GM21526 (cell line): ENCODE measurements at regions not wholly inside any gene's neighbourhood (a gene's known extent, or its start where the extent isn't known, plus 50 kb on each side); places are given as distances from the start of the nearest gene placed in this dataset.
"Not testable (repeated sequence)": the region's sequence is repeated elsewhere in the genome, so short reads cannot be mapped to it uniquely, and the experiment has no call there.

Experiments
- ATAC-seq: cut with Tn5 transposase; IDR thresholded peaks from one replicate; pipeline ENCODE4 v1.9.1; 2021; ENCODE audit warnings: moderate library complexity; ENCODE audit not compliant: unreplicated experiment, low FRiP score

DNA sequence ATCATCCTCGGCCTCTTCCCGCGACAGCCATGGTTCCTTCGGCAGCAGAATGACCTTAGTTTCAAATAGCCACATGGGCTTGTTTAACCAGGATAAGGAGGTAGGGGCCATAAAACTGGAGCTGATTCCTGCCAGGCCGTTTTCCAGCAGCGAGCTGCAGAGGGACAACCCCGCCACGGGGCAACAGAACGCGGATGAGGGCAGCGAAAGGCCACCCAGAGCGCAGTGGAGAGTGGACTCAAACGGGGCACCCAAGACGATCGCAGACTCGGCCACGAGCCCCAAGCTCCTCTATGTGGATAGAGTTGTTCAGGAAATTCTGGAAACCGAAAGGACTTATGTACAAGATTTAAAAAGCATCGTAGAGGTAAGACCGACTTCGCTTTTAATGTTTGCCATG lies 131.8 kb upstream of the MTHFD1L start:
- ATAC-seq: no peak

DNA sequence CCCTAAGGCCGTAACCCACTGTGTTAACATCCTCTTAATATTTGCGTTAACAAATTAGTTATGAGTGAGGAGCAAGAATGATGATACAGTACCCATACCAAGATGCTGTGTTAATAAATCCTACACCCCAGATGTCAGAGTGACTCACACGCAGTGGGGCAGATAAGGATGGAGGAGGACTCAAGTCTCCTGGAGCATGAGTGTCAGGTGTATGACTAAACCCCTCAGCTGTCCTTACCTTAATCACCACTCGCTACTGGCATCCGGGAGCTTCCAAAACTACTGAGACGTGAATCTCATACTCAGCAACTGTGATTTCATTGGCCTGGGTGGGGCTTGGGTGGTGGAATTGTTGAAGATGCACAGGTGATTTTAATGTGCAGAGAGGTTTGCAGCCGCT lies 131.3 kb upstream of the MTHFD1L start:
- no peak for ATAC-seq

DNA sequence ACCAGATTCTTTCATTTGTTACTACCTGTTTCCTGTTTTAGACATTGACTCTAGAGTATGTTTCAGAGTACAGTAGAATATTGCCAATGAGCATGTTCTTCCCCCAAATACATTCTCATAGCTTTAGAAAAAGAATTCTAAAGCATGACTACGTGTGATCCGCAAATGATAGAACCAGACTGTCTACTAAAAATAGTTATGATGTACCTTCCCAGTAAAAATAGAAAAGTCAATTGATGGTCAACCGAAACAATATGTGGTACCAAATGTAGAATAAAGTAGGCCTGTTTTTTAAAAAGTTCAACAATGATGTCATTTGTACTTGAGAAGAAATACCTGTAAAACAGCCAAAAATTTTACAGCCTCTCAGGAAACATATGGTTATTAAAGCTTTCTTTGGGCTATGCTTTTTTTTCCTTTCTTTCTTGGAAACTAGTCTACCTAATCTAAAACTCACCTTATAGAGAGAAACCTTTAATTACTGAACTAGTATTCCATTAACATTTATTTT lies 130.1 kb upstream of the MTHFD1L start:
- ATAC-seq: no peak

DNA sequence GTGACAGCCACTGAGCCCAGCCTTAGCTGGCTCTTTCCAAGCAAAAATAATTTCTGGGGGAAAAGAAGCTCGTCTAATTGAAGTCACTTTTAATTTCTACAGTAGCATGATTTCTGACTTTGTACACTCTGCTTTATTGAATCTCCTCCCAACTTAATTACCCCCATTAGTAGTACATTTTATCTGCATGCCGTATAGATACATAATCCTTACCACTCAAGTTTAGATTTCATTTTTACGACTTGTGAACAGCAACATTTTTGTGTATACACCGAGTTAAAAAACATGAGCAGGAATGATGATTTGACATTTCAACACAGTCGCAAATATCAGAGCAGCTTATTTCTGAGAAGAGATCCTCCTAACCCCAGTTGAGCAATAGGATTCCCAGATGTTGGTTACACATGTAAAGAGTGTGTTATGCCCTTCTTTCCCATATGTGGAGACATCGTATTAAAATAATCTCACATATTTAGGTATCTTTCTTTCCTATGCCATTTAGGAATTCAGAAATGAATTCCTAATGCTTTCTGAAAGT lies 127.3 kb upstream of the MTHFD1L start:
- ATAC-seq: no peak

DNA sequence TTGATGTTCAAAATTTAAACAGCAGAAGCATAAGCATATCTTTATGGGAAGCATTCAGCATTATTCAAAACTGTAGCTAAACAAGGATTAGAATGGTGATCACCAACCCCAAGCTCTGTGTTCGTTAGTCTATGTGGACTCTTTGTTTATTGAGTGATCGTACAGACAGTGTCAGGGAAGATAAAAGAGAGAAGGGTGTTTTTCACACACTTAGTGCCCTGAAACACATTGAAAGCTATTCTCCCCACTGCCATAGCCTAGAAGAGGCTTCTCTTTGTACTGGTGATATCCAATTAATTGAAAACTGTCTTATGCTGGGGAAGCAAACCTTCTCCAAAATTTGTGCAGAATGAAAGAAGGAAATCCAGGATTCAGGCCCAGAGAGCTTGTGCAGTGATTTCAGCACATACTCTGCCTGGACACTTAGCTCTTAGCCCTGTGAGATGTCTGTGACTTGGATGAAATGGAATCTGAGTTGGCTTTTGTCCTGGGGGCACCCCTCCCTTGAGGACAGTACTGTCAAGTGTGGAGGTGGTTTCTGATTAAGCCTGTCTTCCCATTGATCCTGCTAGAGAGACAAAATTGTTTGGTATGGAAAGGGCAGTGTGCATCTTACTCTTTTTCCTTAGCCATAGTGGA lies 125.7 kb upstream of the MTHFD1L start:
- no peak for ATAC-seq

DNA sequence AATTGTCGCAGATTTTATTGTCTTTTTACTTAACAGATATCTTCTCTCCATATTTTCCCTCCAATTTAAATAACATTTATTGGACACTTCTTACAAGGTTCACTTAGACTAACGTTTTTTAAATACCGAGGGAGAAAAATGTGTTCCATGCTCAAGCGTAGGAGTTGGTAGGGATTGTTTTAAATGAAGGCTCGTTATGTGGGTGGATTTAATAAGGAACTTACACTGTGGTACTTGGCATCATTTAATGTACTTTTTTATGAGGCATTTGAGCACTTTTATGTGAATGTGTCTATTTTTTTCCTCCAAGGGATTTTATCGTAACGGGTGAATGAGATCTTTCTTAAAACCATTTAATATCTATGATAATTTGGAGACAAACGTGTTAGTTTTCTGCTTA lies 125.0 kb upstream of the MTHFD1L start:
- no peak for ATAC-seq

DNA sequence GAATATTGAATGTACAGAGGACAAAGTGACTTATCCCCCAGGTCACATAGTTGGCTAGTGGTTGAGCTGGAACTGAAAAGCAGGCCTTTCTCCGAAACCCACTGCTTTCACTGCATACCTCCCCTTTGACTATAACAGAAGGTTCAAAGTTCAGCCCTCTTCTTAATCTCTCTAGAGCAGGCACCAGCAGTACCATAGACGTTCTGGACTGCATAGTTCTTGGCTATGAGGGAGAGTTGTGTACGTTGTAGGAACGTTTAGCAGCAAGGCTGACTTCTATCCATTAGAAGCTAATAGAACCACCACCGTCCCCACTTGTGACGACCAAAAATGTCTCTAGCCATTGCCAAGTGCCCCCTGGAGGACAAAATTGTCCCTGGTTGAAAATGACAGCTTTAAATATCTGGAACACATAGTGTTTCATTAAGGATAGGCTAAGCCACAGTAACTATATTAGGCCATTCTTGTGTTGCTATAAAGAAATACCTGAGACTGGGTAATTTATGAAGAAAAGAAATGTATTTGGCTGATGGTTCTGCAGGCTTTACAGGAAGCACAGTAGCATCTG lies 123.8 kb upstream of the MTHFD1L start:
- no peak for ATAC-seq

DNA sequence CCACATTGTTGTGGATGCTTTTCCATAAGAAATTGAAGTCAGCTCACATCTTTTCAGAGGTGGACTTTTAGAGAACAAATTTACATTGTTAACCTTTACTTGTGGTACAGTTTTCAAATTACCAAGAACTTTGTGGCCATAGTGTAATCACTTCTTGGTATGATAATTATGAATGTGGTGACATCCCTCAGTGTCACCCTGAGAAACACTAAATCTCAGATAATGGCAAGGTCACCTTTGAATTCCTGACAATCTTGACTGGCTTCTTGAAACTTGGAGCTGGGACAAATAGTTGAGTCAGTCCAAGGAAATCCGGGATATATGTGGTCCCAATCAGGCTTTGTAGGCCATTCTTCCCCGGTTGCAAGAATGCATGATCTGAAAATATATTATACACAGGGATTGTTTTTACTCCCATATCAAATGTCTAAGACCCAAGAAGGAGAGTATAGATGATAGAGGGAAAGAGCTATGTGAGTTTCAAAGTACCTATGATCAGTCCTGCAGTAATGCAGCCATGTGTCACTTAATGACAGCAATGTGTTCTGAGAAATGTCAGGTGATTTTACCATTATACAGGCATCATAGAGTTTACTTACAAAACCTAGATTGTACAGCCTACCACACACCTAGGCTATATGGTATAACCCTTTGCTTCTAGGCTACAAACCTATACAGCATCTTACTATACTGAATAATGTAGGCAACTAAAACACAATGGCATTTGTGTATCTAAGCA lies 120.8 kb upstream of the MTHFD1L start:
- no peak for ATAC-seq

DNA sequence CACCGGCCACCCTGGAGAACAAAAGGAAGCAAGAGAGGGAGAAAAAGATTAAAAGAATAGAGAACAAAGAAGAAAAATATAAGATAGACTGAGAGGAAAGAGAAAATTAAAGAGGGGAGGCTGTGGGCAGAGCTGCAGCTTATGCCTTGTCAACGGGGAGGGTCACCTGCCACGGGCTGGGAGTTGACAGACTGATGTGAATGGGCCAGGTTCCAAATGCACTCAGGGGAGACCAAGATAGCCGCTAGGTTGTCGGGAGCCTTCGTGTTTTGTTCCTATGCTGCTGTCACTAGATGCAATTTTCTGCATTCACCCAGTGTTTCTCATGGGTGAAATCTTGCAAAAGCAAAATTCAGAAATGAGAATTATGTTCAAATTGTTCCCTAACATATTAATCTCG lies 119.6 kb upstream of the MTHFD1L start:
- ATAC-seq: no peak

DNA sequence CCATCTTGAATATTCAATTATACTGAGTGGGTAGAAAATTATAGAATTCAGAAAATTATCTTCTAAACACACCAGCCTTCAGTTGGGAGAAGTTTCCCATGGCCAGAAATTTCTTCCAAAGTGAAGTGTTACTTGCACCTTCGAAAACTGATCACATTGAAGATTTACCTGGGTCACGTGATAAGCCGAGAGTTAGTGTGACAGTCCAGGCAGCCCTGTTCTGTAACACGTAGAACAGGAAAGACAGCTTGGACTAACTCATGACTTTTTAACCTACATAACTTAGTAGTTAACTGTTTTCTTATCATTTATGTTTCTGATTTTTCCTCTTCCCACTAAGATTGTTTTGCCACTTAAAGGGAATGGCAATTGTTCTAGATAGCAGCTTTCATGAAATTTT lies 118.3 kb upstream of the MTHFD1L start:
- ATAC-seq: no peak

DNA sequence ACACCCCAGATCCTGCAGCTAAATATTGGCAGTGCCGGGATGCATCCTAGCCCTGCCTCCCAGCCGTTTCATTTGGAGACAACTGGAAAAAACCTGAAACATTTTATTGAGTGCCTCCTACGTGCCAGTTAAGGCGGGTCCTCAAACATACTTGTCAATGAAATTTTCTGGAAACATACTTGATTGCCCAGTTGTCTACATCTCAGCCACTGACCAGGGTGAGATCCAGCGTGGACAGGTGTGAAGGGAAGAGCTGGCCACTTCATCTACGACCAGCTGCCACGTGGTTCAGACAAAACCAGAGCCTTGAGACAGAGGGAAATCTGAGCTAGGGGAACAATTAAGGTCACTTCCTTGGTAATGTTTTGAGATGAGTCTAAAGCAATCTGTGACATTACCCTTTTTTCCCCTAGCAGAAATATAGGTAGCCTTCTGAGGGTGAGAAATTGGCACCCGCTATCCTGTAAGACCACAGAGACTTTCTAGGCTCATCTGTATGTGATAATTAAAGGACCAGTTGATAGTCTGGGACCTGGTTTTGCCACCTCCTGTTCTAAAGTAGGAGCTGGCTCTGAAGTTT lies 116.3 kb upstream of the MTHFD1L start:
- ATAC-seq: no peak

DNA sequence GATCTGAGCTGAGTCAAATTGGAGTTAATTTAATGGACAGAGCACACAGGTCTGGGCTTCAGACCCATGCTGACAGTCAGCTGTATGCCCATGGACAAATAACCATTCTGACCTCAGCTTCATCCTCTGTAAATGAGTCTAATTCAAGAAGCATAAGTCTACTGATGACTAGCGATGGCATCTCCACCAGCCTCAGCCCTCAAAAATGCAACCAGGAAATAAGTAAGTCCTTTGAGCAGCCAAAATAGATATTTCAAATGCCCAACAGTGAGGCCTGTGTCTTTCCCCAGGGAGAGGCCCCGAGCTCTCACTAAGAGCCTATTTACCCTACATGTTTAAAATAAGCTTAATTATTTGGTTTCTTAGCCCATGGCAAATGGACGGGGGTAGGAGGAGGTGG lies 114.2 kb upstream of the MTHFD1L start:
- ATAC-seq: no peak

DNA sequence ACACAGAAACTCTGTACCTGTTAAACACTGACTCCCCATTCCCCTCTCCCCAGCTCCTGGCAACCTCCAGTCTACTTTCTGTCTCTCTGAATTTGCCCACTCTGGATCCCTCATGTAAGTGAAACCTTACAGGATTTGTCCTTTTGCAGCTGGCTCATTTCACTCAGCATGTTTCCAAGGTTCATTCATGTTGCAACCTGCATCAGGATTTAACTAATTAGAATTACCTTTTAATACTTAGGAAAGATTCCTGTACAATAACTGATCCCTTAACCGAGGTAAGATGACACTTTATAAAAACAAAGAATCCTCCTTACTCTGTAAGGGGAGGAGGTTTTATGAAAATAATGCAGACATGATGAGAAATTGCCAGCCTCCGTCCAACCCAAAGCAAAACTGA lies 113.1 kb upstream of the MTHFD1L start:
- ATAC-seq: no peak

DNA sequence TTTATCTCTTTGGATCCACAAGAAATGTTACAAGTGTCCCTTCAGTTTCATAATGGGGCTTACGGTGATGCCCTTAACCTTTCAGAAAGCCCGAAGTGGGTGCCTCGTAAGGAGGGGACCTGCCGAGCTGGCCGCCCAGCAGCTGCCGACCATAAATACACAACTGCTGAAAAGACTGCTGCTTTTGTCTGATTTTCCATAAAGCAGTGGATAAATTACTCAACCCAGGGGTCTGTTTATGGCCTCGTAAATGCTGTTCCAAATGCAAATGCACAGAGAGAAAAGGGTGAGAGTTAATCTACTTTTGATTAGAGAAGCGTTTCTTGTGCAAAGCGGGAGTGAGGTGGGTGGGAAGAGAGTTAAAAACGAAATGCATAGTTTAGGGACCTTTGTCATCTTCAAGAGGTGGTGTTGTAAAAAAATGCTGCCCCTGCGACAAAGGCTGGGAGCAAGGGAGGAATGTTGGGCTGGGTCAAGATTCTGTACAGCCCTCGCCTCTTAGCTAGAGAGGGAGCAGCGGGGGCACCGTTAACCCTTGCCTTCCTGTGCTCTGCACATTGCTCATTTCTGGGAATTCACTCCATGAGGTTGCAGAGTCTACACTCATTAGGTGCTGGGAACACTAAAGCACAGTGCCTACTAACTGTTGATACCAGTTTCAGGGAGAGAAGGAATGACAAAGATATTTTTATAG lies 112.0 kb upstream of the MTHFD1L start:
- ATAC-seq: no peak

DNA sequence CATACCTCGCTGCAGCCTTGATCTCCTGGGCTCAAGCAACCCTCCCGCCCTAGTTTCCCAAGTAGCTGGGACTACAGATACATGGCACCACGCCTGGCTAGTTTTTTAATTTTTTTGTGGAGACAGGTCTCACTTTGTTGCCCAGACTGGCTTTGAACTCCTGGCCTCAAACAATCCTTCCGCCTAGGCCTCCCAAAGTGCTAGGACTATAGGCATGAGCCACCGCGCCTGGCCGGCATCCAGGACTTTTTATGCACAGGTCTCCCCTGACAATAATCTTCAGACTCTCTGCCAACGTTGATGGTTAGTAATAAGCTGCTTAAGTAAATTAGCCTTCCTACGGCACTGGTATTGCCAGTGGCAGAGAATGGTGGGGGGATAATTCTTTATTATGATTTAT lies 110.5 kb upstream of the MTHFD1L start:
- ATAC-seq: no peak

DNA sequence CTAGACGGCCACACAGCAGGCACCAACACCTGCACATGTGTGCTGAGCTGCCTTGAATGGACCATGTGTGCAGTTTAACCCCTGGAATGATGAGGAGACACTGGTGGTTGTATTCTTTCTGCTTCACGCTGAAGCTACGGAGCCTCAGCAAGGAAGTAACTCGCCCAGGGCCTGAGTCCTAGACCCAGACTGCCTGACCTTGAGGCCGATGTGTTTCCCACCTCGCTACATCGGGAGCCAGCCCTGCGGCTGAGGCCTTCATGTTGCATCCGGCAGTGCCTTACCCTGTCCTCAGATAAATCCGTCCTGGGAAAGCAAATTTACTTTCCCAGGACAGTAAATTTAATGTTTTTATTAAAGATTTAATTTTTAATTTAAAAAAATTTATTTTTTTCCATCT lies 110.0 kb upstream of the MTHFD1L start:
- ATAC-seq: no peak

DNA sequence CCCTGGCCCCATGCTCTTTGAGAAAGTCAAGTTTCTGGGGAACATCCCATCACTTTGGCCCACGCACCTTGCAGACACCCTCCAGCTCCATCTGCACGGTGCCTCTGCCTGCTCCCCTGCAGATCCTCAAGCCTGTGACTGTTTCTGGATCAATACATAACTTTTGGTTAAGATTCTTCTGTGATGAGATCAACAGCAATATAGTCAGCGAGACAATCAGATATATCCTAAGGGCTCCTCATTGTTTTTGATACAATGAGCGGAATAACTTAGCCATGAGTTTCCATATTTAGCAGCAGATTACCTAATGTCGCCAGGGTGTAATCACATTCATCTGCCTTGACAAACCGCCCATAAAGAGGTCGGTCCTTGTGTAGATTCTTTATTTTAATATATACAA lies 109.3 kb upstream of the MTHFD1L start:
- no peak for ATAC-seq

DNA sequence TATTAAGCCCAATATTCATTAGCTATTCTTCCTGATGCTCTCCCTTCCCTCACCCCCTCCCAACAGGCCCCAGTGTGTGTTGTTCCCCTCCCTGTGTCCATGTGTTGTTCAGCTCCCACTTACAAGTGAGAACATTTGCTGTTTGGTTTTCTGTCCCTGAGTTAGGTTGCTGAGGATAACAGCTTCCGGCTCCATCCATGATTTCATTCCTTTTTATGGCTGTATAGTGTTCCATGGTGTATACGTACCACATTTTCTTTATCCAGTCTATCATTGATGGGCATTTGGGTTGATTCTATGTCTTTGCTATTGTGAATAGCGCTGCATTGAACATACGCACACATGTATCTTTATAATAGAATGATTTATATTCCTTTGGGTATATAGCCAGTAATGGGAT lies 107.7 kb upstream of the MTHFD1L start:
- ATAC-seq: not testable (repeated sequence)

DNA sequence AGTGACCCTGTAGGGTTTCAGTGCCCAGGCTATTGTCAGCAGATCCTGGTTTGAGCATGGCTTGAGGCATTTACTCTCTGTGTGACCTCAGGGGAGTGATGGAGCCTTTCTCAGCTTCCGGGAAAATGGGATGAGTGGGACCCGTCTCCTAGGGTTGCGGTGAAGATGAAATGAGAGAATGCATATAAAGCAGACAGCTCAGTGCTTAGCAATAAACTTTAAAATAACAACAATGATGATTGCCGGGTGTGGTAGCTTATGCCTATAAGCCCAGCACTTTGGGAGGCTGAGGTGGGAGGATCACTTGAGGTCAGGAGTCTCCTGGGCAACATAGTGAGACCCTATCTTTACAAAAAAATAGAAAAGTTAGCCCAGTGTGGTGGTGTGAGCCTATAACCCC lies 106.0 kb upstream of the MTHFD1L start:
- ATAC-seq: no peak

DNA sequence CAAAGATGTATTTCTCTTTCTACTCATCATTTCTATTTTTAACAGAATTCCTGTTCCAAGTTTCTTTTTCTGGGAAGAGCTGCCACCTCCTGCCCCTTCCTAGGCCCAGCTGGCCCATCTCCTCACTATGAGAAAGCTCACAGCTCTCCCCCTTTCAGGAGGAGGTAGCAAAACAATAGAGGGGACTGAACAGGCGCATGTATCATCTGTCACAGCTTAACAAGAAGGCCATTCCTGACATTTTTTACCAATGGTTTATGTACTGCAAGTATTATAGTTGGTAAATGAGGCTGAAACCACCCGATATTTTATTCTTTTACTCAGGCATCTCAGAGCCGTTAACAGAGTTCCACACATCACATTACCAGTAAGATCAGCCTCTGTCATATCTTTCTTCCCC lies 103.7 kb upstream of the MTHFD1L start:
- ATAC-seq: no peak
